RWPE2 (cell line): ENCODE measurements at regions not wholly inside any gene's neighbourhood (a gene's known extent, or its start where the extent isn't known, plus 50 kb on each side); places are given as distances from the start of the nearest gene placed in this dataset.

Experiments used
- ATAC-seq: fragments of 200-7000 bp; cut with Tn5 transposase; 3 replicates; pipeline ENCODE4 v1.9.1; 2021; ENCODE audit warnings: low read depth
- DNase-seq: peaks from one replicate; pipeline ENCODE4 v3.0.0-alpha.2; 2020; ENCODE audit warnings: low spot score
- H3K27ac ChIP-seq: fragments of 450-650 bp; 2 replicates; pipeline ENCODE4 v1.5.1; 2017; ENCODE audit warnings: mild to moderate bottlenecking; ENCODE audit not compliant: poor library complexity, severe bottlenecking
- H3K27me3 ChIP-seq: fragments of 250-450 bp; sonication (Bioruptor Pico); 2 replicates; pipeline ENCODE4 v1.5.1; 2021; ENCODE audit warnings: mild to moderate bottlenecking, moderate library complexity; ENCODE audit not compliant: insufficient read depth, poor library complexity, severe bottlenecking
- H3K36me3 ChIP-seq: fragments of 250-450 bp; sonication (Bioruptor Pico); 2 replicates; pipeline ENCODE4 v1.5.1; 2020; ENCODE audit warnings: low read depth, mild to moderate bottlenecking, moderate library complexity
- H3K4me1 ChIP-seq: fragments of 250-450 bp; sonication (Bioruptor Pico); 2 replicates; pipeline ENCODE4 v1.5.1; 2021; ENCODE audit warnings: mild to moderate bottlenecking, moderate library complexity; ENCODE audit not compliant: insufficient read depth, poor library complexity, severe bottlenecking
- H3K4me3 ChIP-seq: fragments of 250-450 bp; sonication (Bioruptor Pico); 2 replicates; pipeline ENCODE4 v1.5.1; 2021; ENCODE audit warnings: mild to moderate bottlenecking, moderate library complexity; ENCODE audit not compliant: severe bottlenecking
- H3K9me3 ChIP-seq: fragments of 250-450 bp; sonication (Bioruptor Pico); 2 replicates; pipeline ENCODE4 v1.5.1; 2021; ENCODE audit warnings: mild to moderate bottlenecking, moderate library complexity; ENCODE audit not compliant: severe bottlenecking
- TF ChIP-seq, protein P1 (sequence below): fragments of 450-650 bp; IDR thresholded peaks from one replicate; pipeline ENCODE4 v1.5.1; 2017; ENCODE audit warnings: mild to moderate bottlenecking, moderate library complexity; ENCODE audit not compliant: poor library complexity, severe bottlenecking

DNA sequence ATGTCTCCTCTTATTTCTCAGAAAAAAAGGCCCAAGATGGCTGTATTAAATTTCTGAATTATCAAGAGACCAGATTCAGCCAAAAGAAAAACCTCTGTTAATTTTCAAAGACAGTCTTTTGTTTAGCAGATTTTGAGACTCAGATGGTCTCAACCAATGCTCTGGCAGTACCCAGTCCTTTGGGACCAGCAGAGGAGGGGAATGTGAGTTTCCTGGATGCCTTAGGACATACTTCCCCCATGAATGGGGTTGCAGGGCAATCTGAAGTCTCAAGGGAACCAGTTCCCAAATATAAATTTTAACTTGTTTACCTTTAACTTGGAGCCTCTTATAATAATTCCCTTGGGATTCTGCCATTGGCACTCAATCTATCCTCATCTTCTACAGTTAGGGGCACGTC is 107.8 kb upstream of the ZNF521 start:
- Histone ChIP-seq H3K4me3 (no peak overlapping the region), H3K27ac (no peak overlapping the region), H3K27me3 (no peaks in the 10 kb centered on the region), H3K4me1 (no peaks in the 10 kb centered on the region), H3K36me3 (no peaks in the 10 kb centered on the region), H3K9me3 (no peaks in the 10 kb centered on the region)
- DNase-seq (no peak), ATAC-seq (no peak)
- TF ChIP-seq, protein P1, sequence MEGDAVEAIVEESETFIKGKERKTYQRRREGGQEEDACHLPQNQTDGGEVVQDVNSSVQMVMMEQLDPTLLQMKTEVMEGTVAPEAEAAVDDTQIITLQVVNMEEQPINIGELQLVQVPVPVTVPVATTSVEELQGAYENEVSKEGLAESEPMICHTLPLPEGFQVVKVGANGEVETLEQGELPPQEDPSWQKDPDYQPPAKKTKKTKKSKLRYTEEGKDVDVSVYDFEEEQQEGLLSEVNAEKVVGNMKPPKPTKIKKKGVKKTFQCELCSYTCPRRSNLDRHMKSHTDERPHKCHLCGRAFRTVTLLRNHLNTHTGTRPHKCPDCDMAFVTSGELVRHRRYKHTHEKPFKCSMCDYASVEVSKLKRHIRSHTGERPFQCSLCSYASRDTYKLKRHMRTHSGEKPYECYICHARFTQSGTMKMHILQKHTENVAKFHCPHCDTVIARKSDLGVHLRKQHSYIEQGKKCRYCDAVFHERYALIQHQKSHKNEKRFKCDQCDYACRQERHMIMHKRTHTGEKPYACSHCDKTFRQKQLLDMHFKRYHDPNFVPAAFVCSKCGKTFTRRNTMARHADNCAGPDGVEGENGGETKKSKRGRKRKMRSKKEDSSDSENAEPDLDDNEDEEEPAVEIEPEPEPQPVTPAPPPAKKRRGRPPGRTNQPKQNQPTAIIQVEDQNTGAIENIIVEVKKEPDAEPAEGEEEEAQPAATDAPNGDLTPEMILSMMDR: no peak

DNA sequence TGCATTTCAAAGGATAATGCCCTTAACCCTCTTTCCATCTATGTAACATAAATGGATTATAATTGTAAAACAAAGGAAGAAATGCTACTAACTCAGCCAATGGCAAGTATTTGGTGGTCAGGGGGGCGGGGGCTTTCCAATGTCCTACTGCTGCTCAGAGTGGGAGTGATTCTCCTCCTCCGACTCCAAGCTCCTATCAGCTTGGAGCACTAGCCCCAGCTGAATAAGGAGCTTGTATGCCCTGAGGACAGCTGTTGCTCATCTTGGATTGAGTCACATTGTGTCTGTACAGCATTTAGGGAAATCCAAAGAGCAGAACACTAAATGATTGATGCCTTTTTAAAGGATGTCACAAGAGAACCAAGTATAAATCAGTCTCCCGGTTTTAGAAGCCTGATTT is 105.6 kb upstream of the ZNF521 start:
- Histone ChIP-seq H3K27ac (no peak overlapping the region), H3K4me3 (no peak overlapping the region), H3K4me1 (no peaks in the 10 kb centered on the region), H3K9me3 (no peaks in the 10 kb centered on the region), H3K27me3 (no peaks in the 10 kb centered on the region), H3K36me3 (no peaks in the 10 kb centered on the region)
- TF ChIP-seq, protein P1: no peak
- DNase-seq (no peak), ATAC-seq (0 out of 3 replicates have a peak, but pooled peaks have one; percentile 33)

DNA sequence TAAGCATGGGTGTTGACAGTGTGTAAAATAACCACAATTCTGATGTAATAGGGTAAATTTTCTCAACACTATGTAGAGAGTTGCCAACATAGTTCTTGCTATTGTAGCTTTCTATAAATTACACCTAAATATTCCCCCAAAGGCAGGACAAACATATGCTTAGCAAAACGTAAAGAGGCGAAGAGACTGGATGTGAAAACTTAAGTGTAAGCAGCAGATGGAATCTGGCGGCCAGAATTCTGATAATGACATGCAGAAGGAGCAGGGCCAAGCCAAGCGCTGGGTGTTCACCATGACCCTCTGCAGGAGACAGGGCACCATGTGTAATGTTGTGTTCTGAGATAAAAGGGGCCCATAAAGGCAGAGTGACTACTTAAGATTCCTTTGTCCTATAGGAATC is 105.2 kb upstream of the ZNF521 start:
- no peaks in the 10 kb centered on the region for H3K4me1 ChIP-seq
- TF ChIP-seq, protein P1: no peak
- ATAC-seq (no peak), DNase-seq (no peak)
- no peak overlapping the region for H3K27ac ChIP-seq
- no peaks in the 10 kb centered on the region for H3K9me3 ChIP-seq
- H3K4me3 ChIP-seq: no peak overlapping the region
- H3K27me3 ChIP-seq: no peaks in the 10 kb centered on the region
- no peaks in the 10 kb centered on the region for H3K36me3 ChIP-seq

DNA sequence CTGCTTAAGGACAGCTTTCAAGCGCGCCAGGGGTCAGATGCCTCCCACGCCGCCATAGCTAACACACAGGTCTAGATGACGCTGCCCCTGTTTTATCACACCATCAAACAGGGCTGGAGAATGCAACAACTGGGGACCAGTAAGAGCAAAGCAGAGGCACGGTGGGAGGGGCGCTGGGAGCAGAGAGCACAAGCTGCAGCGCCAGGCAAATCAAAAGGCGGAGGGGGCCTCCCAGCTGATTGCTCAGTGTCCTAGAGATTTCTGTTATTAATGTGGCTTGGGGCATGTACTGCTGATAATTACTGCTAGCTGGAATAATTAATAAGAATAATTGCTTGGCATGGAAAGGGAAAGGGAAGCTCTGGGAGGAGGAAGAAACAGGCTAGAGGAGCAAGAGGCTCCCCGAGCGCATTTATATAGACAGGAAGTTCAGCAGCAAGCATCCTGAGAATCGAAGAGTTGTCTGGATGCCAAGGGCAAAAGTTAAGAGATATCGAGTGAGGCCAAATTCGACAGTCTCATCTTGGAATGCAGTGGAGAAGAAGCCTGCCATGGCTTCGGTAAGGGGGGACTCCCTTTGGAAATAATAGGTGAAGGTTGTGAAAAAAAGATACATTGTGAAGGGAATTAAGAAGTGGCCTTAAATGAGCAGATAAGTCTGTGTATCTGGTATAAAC is 104.5 kb upstream of the ZNF521 start:
- DNase-seq (no peak), ATAC-seq (no peak)
- Histone ChIP-seq H3K4me3 (no peak overlapping the region), H3K4me1 (no peaks in the 10 kb centered on the region), H3K27ac (no peak overlapping the region), H3K27me3 (no peaks in the 10 kb centered on the region), H3K36me3 (no peaks in the 10 kb centered on the region), H3K9me3 (no peaks in the 10 kb centered on the region)
- TF ChIP-seq, protein P1: no peak

DNA sequence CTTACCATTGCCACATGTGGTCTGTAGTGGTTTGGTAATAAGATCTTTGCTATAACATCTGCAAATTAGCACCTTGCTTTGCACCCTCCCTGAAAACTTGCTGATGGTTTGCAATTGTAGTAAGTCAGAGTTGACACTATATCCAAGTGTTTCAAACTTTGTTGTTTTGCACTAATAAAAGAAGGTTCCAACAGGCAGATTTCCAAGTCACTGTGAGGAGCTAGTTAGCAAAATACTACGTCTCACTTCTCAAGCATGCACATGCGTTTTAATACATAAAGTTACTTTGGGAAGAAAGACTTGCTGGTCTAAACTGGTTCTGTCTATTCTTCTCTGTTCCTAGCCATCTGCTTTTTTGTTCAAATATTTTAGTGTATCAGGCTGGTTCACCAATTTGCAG is 103.7 kb upstream of the ZNF521 start:
- DNase-seq: no peak
- no peak overlapping the region for H3K27ac ChIP-seq
- TF ChIP-seq, protein P1: no peak
- no peak overlapping the region for H3K4me3 ChIP-seq
- H3K9me3 ChIP-seq: no peaks in the 10 kb centered on the region
- no peak for ATAC-seq
- no peaks in the 10 kb centered on the region for H3K4me1 ChIP-seq
- H3K36me3 ChIP-seq: no peaks in the 10 kb centered on the region
- no peaks in the 10 kb centered on the region for H3K27me3 ChIP-seq
